Stimulated activated CD4-positive, alpha-beta T cell treated with anti-CD3 and anti-CD28 coated beads, Interleukin-4, amount 100 ng/mL, for 24 hours (primary cell): ENCODE measurements at regions not wholly inside any gene's neighbourhood (a gene's known extent, or its start where the extent isn't known, plus 50 kb on each side); places are given as distances from the start of the nearest gene placed in this dataset.

ENCODE experiments used
- DNase-seq: peaks from one replicate; pipeline ENCODE4 v3.0.0-alpha.2; 2020

GRCh38 chr7:106606120-106606519, 54.8 kb downstream of the CCDC71L start:
- DNase-seq, result no peak

- no peak for DNase-seq
Observed at GRCh38 chr7:106604971-106605370, 56.0 kb downstream of the CCDC71L start.

- peak; percentile 28 for DNase-seq
Observed at GRCh38 chr7:106604303-106604924, 56.5 kb downstream of the CCDC71L start.

- DNase-seq, result no peak
Observed at GRCh38 chr7:106603346-106603745, 57.6 kb downstream of the CCDC71L start.

GRCh38 chr7:106602062-106602461, 58.9 kb downstream of the CCDC71L start:
- DNase-seq, result no peak

- DNase-seq, result no peak
Observed at GRCh38 chr7:106600569-106601373, 60.2 kb downstream of the CCDC71L start.

GRCh38 chr7:106599343-106599698, 61.6 kb downstream of the CCDC71L start:
- DNase-seq, result no peak

- peak; percentile 75 for DNase-seq
Observed at GRCh38 chr7:106598663-106599342, 62.2 kb downstream of the CCDC71L start.

- no peak for DNase-seq
Observed at GRCh38 chr7:106597751-106598546, 63.0 kb downstream of the CCDC71L start.

- no peak for DNase-seq
Observed at GRCh38 chr7:106597014-106597413, 63.9 kb downstream of the CCDC71L start.

- no peak for DNase-seq
Observed at GRCh38 chr7:106595922-106596321, 65.0 kb downstream of the CCDC71L start.

GRCh38 chr7:106593028-106593417, 67.9 kb downstream of the CCDC71L start:
- no peak for DNase-seq

- DNase-seq, result no peak
Observed at GRCh38 chr7:106592282-106593027, 68.5 kb downstream of the CCDC71L start.

- DNase-seq, result no peak
Observed at GRCh38 chr7:106591146-106591545, 69.8 kb downstream of the CCDC71L start.

GRCh38 chr7:106590209-106590816, 70.6 kb downstream of the CCDC71L start:
- no peak for DNase-seq

- DNase-seq, result no peak
Observed at GRCh38 chr7:106589198-106589879, 71.6 kb downstream of the CCDC71L start.

GRCh38 chr7:106588422-106589197, 72.3 kb downstream of the CCDC71L start:
- DNase-seq, result no peak

- no peak for DNase-seq
Observed at GRCh38 chr7:106584914-106585759, 75.8 kb downstream of the CCDC71L start.
